NOMO-1 treated with dmso at 0.1 percent for 144 hours (cell line): ENCODE measurements at regions not wholly inside any gene's neighbourhood (a gene's known extent, or its start where the extent isn't known, plus 50 kb on each side); places are given as distances from the start of the nearest gene placed in this dataset.

ENCODE experiments used
- DNase-seq: peaks from one replicate; lab custom pipeline; 2025; ENCODE audit not compliant: unreplicated experiment; lab: John Stamatoyannopoulos, UW

DNA sequence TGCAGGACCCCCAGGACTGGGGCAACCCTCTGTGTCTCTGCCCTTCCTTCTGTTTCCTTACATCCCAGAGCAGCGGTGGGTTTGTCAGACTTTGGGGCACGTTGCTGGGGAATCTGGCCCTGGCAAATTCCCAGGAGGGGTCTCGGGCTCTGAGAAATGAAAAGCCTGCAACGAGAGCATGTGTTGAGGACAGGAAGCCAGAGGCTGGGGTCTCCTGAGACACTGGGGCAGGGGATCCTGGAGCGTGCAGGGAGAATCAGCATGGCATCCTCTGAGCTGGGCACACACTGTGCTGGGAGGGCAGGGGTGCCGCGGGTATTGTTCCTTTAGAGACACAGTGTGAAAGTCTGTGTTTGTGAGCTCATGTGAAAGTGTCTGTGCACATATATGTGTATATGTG, 279.9 kb upstream of the PPP2R2D start:
- no peak for DNase-seq

DNA sequence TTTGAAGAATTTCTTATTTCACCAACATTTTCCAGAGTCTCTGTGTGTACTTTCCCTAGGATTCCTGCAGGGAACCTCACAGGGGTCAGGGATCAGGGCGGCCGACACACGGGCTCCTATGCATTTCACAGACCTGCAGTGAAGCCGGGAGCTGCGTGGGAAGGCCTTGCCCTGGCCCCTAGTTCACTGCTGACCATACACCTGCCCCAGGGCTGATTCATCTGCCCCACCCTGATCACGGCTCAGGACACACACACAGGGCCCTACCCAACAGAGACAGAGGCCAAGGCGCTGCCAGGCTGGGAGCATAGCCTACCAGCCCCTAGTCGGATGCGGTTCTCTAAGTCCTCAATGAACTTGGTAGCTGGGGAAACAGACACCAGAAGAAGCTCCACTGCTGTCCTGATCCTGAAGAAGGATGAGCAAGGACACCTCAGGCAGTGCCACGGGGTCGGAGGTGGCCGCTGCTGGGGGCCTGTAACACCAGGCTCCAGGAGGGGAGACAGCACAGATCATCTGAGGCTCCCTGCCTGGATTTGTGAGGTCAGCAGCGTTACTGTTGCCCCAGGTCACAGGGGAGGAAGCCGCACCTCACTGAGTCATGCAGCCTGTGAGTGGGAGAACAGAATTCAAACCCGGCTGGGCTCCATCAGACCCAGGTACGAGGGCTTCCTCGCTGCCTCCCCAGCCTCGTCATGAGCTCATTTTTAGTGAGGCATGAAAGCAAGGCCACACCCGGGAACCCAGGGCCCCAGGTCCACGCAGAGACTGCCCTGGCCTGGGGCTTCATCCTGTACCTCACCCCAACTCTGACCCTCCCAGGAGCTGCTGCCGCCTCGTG, 278.8 kb upstream of the PPP2R2D start:
- DNase-seq, result no peak

DNA sequence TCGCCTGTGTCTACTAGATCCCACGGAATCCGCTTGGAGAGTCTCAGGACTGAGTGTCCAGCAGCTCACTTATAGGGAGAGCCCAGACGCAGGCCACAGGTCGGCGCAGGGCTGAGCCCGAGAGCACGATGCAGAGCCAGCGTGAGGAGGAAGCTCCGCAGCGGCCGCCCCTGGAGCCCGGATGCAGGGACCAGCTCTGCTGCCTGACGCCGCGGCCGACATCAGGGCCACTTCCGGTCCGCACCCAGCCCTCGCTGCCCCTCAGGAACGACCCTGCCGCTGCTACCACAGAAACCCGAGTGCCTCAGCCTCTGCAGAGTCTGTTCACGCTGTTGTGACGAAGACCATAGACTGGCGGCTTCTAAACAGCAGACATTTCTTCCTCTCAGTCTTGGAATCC, 275.8 kb upstream of the PPP2R2D start:
- DNase-seq, result no peak

DNA sequence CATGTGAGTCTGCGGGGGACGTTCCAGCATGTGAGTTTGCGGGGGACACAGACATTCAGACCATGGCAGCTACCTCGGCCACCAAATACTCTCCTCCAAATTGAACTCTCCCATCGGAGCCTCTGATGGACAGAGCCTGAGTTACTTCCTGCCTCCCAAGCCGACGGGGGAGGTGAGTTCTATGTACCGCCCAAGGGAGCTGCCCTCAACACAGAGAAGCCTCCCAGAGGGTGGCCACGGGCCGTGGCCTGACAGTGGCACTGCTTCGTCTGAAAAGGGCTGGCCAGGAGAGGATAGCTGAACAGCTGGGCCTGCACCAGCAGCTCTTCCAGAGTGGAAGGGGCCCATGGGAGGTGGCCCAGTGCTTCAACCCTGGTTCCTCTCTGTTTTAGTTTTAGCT, 274.5 kb upstream of the PPP2R2D start:
- DNase-seq, result no peak

DNA sequence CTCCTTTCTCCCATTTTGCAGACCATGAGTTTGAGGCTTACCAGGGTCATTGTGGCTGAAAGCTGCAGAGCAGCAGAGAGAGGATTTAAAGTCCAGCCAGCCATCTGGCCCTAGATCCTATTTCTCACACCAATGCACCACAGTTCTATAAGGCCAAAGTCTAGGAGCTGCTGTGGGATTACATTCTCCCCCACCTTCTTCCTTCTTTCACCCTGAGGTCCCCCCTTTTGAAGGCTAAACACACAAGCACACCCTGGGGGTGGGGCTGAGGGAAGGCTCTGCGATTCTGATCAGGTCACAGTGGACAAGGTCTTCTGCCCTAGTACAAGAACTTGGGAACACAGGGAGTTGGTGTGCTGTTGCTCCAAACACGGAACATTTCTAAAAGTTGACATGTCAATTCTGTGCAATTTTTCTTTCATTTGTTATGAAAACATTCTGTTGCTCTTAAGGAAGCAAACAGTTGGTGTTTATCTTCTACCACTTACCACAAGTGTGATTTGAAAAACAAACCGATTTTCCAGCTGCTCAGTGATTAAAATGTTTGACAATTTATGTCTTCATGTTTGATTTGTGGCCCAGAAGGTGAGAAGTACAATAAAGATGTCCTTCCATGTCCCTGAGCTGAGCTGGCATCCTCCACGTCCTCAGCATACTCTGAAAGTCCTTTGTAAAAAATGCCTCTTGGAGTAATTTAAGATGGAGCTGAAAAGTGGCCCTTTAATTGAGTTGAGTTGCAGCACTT, 271.6 kb upstream of the PPP2R2D start:
- no peak for DNase-seq

DNA sequence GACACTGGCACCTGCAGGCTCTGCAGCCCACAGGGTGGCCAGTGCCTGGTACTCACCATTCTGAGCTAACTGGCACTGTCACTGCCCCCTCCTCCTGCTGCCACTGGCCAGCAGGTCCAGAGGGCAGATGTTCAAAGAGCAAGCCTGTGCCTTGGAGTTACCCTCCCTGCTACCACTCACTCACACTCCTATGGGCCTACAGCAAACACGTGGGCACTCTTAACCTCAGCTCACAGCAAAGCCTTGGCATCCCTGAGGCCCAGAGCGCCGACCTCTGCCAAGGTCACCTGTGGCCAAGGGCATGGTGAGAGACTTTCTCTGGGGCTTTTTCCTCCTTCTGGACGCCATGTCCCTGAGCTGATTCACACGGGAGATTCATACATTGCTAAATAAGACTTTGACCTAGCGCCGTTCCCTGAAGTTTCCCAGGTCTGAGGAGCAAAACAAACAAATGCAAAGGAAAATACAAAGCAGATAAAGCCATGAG, 270.0 kb upstream of the PPP2R2D start:
- no peak for DNase-seq

DNA sequence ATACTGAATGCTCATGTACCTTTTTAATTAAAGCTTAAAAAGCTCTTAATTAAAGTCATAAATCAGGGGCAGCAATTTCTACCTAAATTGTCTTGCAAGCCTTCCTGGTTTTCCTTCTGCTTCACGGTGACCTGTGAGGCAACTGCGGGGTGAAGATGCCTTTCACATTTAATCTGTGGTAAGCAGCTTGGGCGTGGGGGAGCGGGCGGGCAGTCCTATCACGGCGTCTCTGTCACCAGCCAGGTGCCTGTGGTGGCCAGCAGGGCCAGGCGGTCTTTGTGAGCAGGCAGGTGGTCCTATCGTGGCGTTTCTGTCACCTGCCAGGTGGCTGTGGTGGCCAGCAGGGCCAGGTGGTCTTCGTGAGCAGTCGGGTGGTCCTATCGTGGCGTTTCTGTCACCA, 269.2 kb upstream of the PPP2R2D start:
- no peak for DNase-seq

DNA sequence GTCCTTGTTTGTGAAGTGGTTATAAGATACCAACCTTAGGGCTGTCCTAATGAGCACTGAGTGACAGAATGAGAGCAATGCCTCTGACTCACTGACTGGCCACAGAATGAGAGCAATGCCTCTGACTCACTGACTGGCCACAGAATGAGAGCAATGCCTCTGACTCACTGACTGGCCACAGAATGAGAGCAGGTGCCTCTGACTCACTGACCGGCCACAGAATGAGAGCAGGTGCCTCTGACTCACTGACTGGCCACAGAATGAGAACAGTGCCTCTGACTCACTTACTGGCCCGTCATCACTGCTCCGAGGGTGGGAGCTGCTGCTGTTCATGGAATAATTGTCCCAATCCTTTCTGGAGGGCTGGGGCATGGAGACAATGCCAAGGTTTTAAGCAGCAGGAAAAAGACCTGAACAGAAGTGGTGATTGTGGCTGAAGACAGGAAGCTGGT, 265.2 kb upstream of the PPP2R2D start:
- no peak for DNase-seq

DNA sequence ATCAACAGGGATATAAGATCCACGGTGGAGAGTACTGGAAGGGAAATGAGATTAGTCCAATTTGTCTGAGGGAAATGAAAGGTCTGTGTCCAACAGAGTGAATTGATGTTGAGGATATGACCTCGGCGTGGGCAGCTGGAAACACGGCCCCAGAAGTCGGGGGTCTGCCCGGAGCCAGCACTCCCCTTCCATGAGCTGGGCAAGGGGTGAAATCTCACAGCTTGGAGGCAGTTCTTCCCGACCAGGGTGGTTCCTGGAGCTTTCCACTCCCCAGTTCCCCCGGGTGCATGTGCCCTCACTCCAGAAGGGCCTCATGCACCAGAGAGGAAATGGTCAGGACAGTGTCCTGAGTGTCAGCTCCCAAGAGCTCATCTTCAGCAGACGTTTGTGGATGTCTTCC, 264.7 kb upstream of the PPP2R2D start:
- no peak for DNase-seq

DNA sequence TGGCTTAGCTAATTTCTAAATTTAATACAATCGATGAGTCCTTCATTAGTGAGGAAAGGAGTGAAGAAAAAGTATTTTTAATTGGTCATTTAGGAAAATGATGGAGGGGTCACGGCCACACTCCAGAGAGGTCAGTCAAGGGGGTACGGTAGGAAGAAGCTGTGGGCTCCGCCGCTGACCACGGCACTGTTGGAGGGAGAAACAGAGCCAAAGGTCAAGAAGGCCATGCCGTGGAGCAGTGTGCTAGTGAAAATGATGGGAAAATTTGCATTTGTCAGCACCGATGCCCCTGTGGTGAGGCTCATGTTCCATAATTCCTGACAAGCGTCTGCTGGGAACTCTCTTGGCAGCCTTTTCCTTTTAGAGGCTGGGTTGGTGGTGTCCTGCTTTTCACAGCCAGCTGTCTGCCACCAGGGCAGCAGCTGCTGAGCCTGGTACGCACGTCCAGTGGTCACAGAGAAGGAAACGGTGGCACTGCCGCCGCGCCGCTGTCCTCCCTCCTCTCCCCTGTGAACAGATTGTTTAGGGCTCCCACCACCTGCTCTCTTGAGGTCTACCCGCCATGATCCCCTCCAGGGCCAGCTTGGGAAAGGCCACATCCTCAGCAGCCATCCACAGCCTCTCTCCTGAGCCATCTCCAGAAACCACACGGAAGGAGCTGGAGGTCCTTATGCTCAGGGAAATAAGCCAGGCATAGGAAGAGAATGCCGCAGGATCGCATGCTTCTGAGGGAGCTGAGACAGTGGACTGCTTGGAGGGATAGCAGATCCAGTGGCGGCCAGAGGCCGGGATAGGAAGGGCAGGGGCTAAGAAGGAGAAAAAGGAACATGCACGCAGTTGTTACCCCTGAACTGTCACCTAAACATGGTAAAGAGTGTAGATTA, 263.7 kb upstream of the PPP2R2D start:
- DNase-seq, result no peak

DNA sequence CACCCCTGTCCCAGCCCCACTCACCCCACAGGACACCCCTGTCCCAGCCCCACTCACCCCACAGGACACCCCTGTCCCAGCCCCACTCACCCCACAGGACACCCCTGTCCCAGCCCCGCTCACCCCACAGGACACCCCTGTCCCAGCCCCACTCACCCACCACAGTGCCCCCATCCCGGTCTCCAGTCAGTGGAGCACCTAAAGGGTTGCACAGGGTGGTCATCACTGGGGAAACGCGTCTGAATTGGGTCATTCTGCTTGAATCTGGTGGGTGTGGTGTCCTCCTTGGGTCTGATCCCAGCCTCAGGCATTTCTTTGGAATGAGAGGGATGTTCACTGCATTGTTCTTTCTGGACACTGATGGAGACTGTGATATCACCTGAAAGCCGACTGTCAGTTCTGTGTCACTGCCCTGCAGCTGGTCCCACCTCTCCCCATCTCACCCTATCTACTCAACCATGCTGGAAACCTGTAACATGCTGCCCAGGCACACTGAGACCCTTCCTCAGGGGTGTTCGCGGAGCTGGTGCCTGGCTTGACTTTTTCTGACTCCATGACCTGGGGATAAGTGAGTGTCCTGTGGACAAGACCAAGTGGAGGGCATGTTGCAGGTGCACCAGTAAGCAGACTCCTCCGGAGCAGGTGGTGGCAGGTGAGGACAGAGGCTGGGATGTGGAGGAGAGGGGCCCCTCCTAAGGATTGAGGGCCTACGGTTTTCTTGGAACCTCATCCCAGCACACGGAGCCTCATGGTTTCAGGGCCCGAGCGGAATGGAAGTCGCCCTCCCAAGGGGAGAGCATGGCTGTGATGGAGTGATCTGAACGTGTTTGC, 262.5 kb upstream of the PPP2R2D start:
- no peak for DNase-seq

DNA sequence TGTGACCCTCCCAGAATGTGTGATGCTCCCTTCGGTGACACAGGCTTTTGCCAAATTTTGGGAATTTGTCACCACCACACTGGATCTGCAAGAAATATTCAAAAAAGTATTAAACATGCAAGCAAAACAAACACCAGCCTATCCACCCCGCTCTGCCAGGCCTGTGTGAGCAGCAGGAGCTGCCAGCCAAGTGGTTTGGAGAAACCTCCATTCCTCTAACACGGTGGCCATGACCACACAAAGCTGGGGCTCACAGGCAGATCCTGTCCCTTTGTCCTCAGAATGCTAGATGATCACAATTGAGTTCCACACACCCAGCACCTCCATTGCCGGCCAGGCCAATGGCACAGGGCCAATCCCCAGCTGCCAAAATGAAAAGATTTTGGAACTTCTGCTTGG, 261.9 kb upstream of the PPP2R2D start:
- no peak for DNase-seq

DNA sequence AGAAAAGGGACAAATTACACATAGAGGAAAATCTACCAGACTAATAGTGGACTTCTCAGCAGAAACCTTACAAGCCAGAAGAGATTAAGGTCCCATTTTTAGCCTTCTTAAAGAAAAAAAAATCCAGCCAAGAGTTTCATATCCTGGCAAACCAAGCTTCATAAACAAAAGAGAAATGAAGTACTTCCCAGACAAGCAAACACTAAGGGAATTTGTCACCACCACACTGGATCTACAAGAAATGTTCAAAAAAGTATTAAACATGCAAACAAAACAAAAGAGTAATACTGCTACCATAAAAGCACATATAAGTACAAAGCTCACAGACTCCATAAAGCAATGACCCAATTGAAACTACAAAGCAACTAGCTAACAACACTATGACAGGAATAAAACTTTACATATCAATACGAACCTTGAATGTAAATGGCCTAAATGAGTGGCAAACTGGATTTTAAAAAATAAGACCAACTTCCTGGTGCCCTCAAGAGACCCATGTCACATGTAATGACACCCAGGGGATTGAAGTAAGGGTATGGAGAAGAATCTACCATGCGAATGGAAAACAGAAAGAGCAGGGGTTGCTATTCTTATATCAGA, 260.7 kb upstream of the PPP2R2D start:
- DNase-seq, result no peak

DNA sequence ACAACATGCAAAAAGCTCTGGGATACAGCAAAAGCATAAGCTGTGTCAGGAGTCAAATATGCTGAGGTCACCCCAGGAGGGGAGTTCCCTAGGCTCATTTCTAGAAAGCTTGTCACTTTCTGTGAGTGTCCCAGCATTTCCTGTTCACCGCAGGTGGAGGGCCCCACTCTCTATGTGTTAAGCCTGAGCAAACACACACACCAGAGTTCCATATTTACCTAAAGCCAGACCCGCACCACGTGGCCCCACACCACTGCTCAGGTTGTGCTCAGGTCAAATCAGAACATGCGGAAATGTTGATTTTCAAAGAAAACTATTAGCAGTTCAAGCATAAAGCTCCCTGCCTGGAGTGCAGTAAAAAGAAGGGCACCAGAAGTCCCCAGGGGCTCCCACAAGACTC, 259.6 kb upstream of the PPP2R2D start:
- DNase-seq, result no peak

DNA sequence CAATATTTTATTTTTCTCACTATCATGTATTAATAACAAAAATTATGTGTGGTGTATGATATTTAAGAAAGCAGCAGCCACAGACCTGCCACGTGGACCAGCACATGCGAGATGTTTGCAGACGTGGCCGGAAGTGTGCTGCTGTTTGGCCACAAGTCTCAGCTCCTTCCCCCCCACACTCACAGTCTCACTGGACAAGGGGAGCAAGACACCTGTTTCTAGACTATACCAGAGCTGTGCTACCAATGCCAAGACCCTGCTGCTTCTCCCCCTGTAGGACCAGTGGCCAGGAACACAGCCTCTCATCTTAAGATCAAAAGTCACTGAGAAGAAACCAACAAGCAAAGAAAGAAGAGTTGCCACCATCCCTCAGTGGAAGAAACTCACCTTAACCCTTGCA, 258.9 kb upstream of the PPP2R2D start:
- DNase-seq, result no peak

DNA sequence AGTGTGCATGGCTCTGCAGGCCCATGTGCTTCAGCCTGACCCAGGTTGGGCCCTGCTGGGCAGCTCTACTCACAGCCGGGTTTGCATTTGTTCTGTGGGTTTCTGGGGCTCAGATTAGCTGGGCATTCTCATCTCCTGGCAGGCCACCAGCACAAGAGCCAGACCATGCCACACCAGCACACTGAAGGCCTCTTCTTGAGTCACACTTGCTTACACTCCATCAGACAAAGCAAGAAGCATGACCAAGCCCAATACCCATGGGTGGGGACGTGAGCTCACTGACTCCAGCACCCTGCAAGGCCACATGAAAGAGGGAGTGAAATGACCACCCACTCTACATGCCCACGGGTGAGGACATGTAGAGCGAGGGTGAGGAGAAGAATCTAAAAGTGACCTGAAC, 257.8 kb upstream of the PPP2R2D start:
- DNase-seq, result no peak

DNA sequence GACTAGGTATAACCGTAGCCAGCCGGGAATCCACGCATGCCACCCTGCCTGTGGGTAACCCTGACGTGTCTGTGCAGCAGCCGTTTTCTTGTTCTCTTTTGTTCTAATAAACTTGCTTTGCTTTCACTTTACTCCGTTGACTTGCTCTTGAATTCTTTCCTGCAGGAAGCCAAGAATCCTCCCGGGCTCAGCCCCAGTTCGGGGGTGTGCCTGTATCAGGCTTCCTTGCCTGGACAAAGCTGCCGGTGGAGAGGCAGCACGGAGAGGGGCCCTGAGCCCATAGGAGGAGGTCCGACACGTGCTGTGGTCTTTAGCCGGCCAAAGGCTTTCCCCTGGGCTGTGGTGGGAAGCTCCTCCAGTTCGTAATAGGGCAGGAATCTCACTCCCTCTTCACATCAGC, 256.5 kb upstream of the PPP2R2D start:
- no peak for DNase-seq

DNA sequence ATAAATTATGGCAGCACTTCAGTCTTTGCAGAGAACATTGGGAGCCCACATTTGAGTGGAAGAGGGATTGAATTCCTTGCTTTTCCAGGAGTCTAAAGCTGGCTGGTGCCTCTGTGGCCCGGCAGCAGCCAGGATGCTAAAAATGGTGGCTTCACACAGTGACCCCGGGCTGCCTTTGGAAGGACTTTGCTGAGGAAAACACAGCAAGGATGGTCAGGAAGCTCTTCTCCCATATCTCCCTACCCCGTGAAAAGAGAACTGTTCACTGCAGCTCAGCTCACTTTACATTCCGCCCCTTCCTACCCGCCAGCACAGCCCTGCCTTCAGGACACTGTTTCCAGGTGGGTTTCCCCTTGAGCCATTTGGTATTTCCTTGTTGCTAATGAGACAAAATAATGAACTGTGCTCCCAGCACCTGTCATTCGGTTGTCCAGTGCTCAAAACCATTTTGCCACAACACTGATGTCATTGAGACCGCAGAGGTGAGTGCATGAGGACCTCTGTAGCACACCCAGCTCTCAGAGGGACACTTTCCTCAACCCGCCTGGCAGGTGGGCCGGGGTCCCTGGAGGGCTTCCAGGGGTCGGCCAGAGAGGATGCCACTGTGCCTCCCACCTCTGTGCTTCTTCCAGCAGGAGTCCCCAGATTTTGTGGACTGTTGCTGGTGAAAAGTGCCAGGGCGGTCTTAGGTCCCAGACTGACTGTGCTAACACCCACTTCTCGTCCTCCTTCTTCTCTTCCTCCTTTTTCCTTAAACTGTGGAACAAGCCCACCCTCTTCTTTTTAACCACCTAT, 255.7 kb upstream of the PPP2R2D start:
- no peak for DNase-seq

DNA sequence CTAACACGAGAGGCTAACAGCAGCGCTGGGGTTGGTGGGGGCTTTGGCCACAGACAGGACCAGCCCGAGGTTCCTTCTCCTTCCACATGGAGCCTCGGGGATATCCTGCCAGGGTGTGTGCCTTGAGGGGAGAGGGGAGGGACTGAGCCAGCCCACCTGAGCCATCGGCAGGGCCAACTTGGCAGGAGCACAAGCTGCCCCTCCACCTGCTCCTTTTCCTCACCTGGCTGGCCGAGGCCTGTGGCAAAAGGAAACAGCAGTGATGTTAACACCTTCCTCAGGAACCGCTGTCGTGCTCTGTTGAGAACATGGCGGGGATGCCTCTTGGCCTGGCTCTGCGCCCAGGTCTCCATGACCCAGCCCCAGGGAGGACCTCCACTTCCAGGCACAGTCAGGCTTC, 255.1 kb upstream of the PPP2R2D start:
- DNase-seq, result no peak
